Gastroesophageal sphincter (tissue), 3 donors: ENCODE measurements at regions not wholly inside any gene's neighbourhood (a gene's known extent, or its start where the extent isn't known, plus 50 kb on each side); places are given as distances from the start of the nearest gene placed in this dataset.

ENCODE experiments used
- EP300 ChIP-seq: sonication (generic); formaldehyde crosslinking; IDR thresholded peaks from one replicate; pipeline ENCODE4 v1.6.1; 2017; ENCODE audit warnings: antibody characterized with exemption, mild to moderate bottlenecking
- POLR2A ChIP-seq, 2 donors: fragments of 450-650 bp; IDR thresholded peaks; one replicate each; pipeline ENCODE4 v1.6.1; 2017; ENCODE audit warnings: antibody characterized with exemption in 2 of 2, mild to moderate bottlenecking in 2 of 2, moderate library complexity in 1 of 2
- POLR2AphosphoS5 ChIP-seq: sonication (generic); formaldehyde crosslinking; IDR thresholded peaks from one replicate; pipeline ENCODE4 v1.6.1; 2017; ENCODE audit warnings: antibody characterized with exemption
- TF ChIP-seq, protein P1 (sequence below), 4 experiments: fragments of 200-600 bp in 2 of 4; fragments of 450-650 bp in 2 of 4; sonication (generic) in 1 of 4; IDR thresholded peaks; one replicate each; pipeline ENCODE4 v1.5.1; 2017 to 2019; ENCODE audit warnings: antibody characterized with exemption in 4 of 4, mild to moderate bottlenecking in 2 of 4, moderate library complexity in 2 of 4

DNA sequence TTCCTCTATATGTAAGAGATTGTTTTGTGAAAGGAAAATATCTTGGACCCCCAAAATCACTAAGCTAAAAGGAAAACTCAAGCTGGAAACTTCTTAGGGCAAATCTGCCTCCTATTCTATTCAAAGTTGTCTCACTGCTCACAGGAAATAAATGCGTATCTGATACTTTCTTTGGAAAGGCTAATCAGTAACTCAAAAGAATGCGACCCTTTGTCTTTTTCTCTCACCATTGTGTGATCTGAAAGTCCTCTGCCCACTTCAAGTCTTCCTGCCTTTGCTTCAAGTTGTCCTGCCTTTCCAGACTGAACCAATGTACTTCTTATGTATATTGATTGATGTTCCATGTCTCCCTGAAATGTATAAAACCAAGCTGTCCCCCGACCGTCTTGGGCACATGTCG is 157.3 kb downstream of the KIF2B start:
- TF ChIP-seq, protein P1, sequence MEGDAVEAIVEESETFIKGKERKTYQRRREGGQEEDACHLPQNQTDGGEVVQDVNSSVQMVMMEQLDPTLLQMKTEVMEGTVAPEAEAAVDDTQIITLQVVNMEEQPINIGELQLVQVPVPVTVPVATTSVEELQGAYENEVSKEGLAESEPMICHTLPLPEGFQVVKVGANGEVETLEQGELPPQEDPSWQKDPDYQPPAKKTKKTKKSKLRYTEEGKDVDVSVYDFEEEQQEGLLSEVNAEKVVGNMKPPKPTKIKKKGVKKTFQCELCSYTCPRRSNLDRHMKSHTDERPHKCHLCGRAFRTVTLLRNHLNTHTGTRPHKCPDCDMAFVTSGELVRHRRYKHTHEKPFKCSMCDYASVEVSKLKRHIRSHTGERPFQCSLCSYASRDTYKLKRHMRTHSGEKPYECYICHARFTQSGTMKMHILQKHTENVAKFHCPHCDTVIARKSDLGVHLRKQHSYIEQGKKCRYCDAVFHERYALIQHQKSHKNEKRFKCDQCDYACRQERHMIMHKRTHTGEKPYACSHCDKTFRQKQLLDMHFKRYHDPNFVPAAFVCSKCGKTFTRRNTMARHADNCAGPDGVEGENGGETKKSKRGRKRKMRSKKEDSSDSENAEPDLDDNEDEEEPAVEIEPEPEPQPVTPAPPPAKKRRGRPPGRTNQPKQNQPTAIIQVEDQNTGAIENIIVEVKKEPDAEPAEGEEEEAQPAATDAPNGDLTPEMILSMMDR (IDR thresholded peaks at IDR 0.05) = no peak
- TF ChIP-seq POLR2AphosphoS5 (no peak), POLR2A (IDR thresholded peaks at IDR 0.05) (no peak), EP300 (no peak)
